GM12864 (cell line): ENCODE measurements at regions not wholly inside any gene's neighbourhood (a gene's known extent, or its start where the extent isn't known, plus 50 kb on each side); places are given as distances from the start of the nearest gene placed in this dataset.

ENCODE experiments used
- DNase-seq: peaks from one replicate; pipeline ENCODE4 v3.0.0-alpha.2; 2011; ENCODE audit warnings: low read depth
- H3K4me3 ChIP-seq: 2 replicates; pipeline ENCODE4 v1.5.1; 2011; ENCODE audit warnings: mild to moderate bottlenecking, low read depth, low read length, control low read depth
- CTCF ChIP-seq: IDR thresholded peaks from 2 replicates; pipeline ENCODE4 v1.5.1; 2011; ENCODE audit warnings: low read depth, mild to moderate bottlenecking, moderate library complexity, low read length, control low read depth, inconsistent platforms; ENCODE audit errors: missing control alignments

- H3K4me3 ChIP-seq: no peak overlapping the region
- TF ChIP-seq CTCF: no peak
- DNase-seq: no peak
Measured at GRCh38 chr17:70892527-70892926, 723.2 kb downstream of the KCNJ2 start.

DNA sequence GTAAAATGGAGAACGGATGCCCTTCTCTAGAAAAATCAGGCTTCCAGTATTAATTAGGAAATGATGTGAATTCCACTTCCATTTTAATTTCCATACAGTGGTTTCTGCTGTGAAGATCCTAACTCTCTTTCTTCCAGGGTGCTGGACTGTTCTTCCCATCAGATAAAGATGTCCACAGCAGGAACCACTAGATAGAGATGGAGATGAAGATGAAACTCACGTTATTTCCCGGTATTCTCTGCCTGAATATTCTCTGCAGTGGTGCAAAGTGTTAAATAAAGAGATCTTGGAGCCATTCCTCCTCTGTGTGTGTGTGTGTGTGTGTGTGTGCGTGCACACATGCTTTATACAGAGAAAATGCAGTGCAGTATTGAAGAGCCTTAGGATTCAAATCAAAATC is 727.5 kb downstream of the KCNJ2 start:
- no peak for TF ChIP-seq CTCF
- no peak for DNase-seq
- no peak overlapping the region for H3K4me3 ChIP-seq

DNA sequence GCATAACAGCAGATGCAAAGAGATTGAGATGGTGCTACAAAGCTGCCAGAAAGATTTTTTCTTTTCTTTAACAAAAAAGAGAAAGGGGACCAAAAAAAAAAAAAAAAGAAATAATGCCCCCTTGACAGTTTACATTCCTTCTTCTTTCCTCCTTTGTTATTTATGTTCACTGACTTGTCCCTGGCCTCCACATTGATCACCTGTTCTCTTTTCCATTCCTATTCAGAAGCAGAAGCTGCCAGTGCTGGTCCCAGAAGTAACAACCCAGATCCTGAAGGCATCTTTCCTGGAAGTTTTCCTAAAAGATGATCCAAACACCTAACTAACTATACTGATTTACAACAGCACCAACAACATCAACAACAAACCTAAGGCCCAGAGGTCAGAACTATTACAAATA is 728.1 kb downstream of the KCNJ2 start:
- DNase-seq: no peak
- no peak for TF ChIP-seq CTCF
- no peak overlapping the region for H3K4me3 ChIP-seq

DNA sequence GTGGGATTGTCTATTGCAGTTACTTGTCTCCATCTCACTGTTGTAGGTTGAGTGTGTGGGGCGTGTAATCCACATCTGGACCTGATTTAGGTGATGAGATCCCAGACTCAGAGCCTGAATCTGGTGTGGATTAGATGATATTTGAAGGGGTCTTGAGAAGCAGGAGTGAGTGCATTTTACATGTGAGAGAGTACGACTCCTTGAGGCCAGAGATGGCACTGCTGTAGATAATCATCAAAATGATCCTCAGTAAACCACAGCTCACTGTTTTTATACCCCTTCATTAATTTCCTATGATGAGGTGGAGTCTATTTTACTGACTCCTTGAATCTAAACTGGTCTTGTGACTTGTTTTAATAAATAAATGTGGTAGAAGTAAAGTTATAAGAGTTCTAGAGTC is 732.5 kb downstream of the KCNJ2 start:
- no peak overlapping the region for H3K4me3 ChIP-seq
- DNase-seq: no peak
- TF ChIP-seq CTCF: no peak

- no peak for TF ChIP-seq CTCF
- no peak overlapping the region for H3K4me3 ChIP-seq
- no peak for DNase-seq
Measured at GRCh38 chr17:70905796-70906195, 736.5 kb downstream of the KCNJ2 start.

DNA sequence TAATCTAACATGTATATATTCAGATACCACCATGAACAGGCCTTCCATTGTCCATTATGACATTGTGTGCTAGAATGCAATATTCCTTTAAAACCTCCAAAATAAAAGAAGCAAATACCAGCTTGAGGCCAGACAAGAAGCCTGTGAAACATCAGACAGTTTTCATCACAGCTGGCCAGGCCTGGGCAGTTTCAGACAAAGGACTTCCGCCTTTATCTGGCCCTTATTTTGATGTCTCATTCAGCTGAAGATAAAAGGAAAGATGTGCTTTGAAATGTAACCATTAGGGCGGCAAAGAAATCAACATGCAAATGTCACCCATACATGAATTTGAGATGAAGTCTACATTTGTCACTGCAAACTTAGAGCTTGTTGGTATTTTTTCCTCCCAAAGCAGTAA is 737.5 kb downstream of the KCNJ2 start:
- TF ChIP-seq CTCF: no peak
- no peak overlapping the region for H3K4me3 ChIP-seq
- DNase-seq: no peak

GRCh38 chr17:70912716-70913485 is 743.6 kb downstream of the KCNJ2 start:
- DNase-seq: no peak
- no peak for TF ChIP-seq CTCF
- H3K4me3 ChIP-seq: no peak overlapping the region
